Right renal pelvis (tissue), 4 donors: ENCODE measurements at regions not wholly inside any gene's neighbourhood (a gene's known extent, or its start where the extent isn't known, plus 50 kb on each side); places are given as distances from the start of the nearest gene placed in this dataset.

Experiments used
- DNase-seq, 4 donors: peaks; one replicate each; pipeline ENCODE4 v3.0.0-alpha.2; 2013; ENCODE audit warnings: low read depth in 4 of 4, low spot score in 3 of 4, missing footprints in 1 of 4

GRCh38 chr16:61344791-61345190 is 691.4 kb downstream of the CDH8 start:
- DNase-seq: no peak

GRCh38 chr16:61332461-61332860 is 703.8 kb downstream of the CDH8 start:
- no peak for DNase-seq

- DNase-seq: no peak
Observed at GRCh38 chr16:61324044-61324443, 712.2 kb downstream of the CDH8 start.

- no peak for DNase-seq
Observed at GRCh38 chr16:61323456-61323855, 712.8 kb downstream of the CDH8 start.

GRCh38 chr16:61320791-61321190 is 715.4 kb downstream of the CDH8 start:
- DNase-seq: no peak

- no peak for DNase-seq
Observed at GRCh38 chr16:61313931-61314330, 722.3 kb downstream of the CDH8 start.

- no peak for DNase-seq
Observed at GRCh38 chr16:61309386-61309785, 726.9 kb downstream of the CDH8 start.

GRCh38 chr16:61306204-61306603 is 730.0 kb downstream of the CDH8 start:
- no peak for DNase-seq

- no peak for DNase-seq
Observed at GRCh38 chr16:61296814-61297213, 739.4 kb downstream of the CDH8 start.

- DNase-seq: no peak
Observed at GRCh38 chr16:61296305-61296704, 739.9 kb downstream of the CDH8 start.

- DNase-seq: no peak
Observed at GRCh38 chr16:61295311-61295710, 740.9 kb downstream of the CDH8 start.

GRCh38 chr16:61289141-61289540 is 747.1 kb downstream of the CDH8 start:
- no peak for DNase-seq

- no peak for DNase-seq
Observed at GRCh38 chr16:61277849-61278248, 758.4 kb downstream of the CDH8 start.

GRCh38 chr16:61274211-61274610 is 762.0 kb downstream of the CDH8 start:
- DNase-seq: no peak

GRCh38 chr16:61270726-61271125 is 765.5 kb downstream of the CDH8 start:
- no peak for DNase-seq

GRCh38 chr16:61263400-61263799 is 772.8 kb downstream of the CDH8 start:
- no peak for DNase-seq

GRCh38 chr16:61261315-61261714 is 774.9 kb downstream of the CDH8 start:
- DNase-seq: no peak

GRCh38 chr16:61246592-61246991 is 789.6 kb downstream of the CDH8 start:
- no peak for DNase-seq

- no peak for DNase-seq
Observed at GRCh38 chr16:61243954-61244353, 792.3 kb downstream of the CDH8 start.

GRCh38 chr16:61237884-61238485 is 798.3 kb downstream of the CDH8 start:
- no peak for DNase-seq

- DNase-seq: peak in 3 of 4 donors; percentile 5 to 22 (median 13)
Observed at GRCh38 chr16:61233713-61234112, 802.5 kb downstream of the CDH8 start.

GRCh38 chr16:61228371-61228770 is 807.9 kb downstream of the CDH8 start:
- DNase-seq: no peak

GRCh38 chr16:61215605-61216004 is 820.6 kb downstream of the CDH8 start:
- DNase-seq: no peak
